ENCODE measurements at regions not wholly inside any gene's neighbourhood (a gene's known extent, or its start where the extent isn't known, plus 50 kb on each side); places are given as distances from the start of the nearest gene placed in this dataset.

GRCh38 chr5:125695996-125696655, 727.1 kb upstream of the GRAMD2B start:
- no peak for DNase-seq (ENCODE audit: low spot score)

GRCh38 chr5:125696762-125697161, 726.4 kb upstream of the GRAMD2B start:
- no peak for DNase-seq (ENCODE audit: low spot score)

- no peak for DNase-seq (ENCODE audit: low spot score)
Measured at GRCh38 chr5:125698420-125698819, 724.8 kb upstream of the GRAMD2B start.

- no peak for DNase-seq (ENCODE audit: low spot score)
Measured at GRCh38 chr5:125699860-125700259, 723.3 kb upstream of the GRAMD2B start.

GRCh38 chr5:125700380-125700861, 722.8 kb upstream of the GRAMD2B start:
- DNase-seq (ENCODE audit: low spot score): no peak

GRCh38 chr5:125703616-125704015, 719.6 kb upstream of the GRAMD2B start:
- no peak for DNase-seq (ENCODE audit: low spot score)

GRCh38 chr5:125704888-125705287, 718.3 kb upstream of the GRAMD2B start:
- DNase-seq (ENCODE audit: low spot score): no peak

- no peak for DNase-seq (ENCODE audit: low spot score)
Measured at GRCh38 chr5:125708583-125708982, 714.6 kb upstream of the GRAMD2B start.

- DNase-seq (ENCODE audit: low spot score): no peak
Measured at GRCh38 chr5:125710745-125711144, 712.5 kb upstream of the GRAMD2B start.

GRCh38 chr5:125712397-125712796, 710.8 kb upstream of the GRAMD2B start:
- no peak for DNase-seq (ENCODE audit: low spot score)

GRCh38 chr5:125713109-125713805, 710.0 kb upstream of the GRAMD2B start:
- DNase-seq (ENCODE audit: low spot score): no peak

GRCh38 chr5:125715216-125715615, 708.0 kb upstream of the GRAMD2B start:
- DNase-seq (ENCODE audit: low spot score): no peak

GRCh38 chr5:125717209-125717608, 706.0 kb upstream of the GRAMD2B start:
- no peak for DNase-seq (ENCODE audit: low spot score)

GRCh38 chr5:125719681-125720347, 703.4 kb upstream of the GRAMD2B start:
- no peak for DNase-seq (ENCODE audit: low spot score)

GRCh38 chr5:125720348-125720685, 702.9 kb upstream of the GRAMD2B start:
- no peak for DNase-seq (ENCODE audit: low spot score)

- DNase-seq (ENCODE audit: low spot score): no peak
Measured at GRCh38 chr5:125720721-125721120, 702.5 kb upstream of the GRAMD2B start.

GRCh38 chr5:125722550-125722949, 700.7 kb upstream of the GRAMD2B start:
- no peak for DNase-seq (ENCODE audit: low spot score)

- DNase-seq (ENCODE audit: low spot score): no peak
Measured at GRCh38 chr5:125725691-125726090, 697.5 kb upstream of the GRAMD2B start.

GRCh38 chr5:125743939-125744338, 679.3 kb upstream of the GRAMD2B start:
- DNase-seq (ENCODE audit: low spot score): no peak

- DNase-seq (ENCODE audit: low spot score): no peak
Measured at GRCh38 chr5:125746917-125747316, 676.3 kb upstream of the GRAMD2B start.

GRCh38 chr5:125750147-125750860, 672.9 kb upstream of the GRAMD2B start:
- DNase-seq (ENCODE audit: low spot score): no peak

GRCh38 chr5:125750861-125751186, 672.4 kb upstream of the GRAMD2B start:
- no peak for DNase-seq (ENCODE audit: low spot score)

- no peak for DNase-seq (ENCODE audit: low spot score)
Measured at GRCh38 chr5:125756456-125756855, 666.8 kb upstream of the GRAMD2B start.
